Bronchial epithelial cell (primary cell): ENCODE measurements at regions not wholly inside any gene's neighbourhood (a gene's known extent, or its start where the extent isn't known, plus 50 kb on each side); places are given as distances from the start of the nearest gene placed in this dataset.

Experiments
- DNase-seq: peaks from one replicate; pipeline ENCODE4 v3.0.0-alpha.2; 2010; ENCODE audit warnings: low read depth
- FAIRE-seq: peaks from 2 replicates; lab custom pipeline; 2011; peaks lifted over from hg19 to GRCh38; lab: Jason Lieb, UNC
- H3K27me3 ChIP-seq: 2 replicates; pipeline ENCODE4 v1.5.1; 2011; ENCODE audit warnings: low read length; ENCODE audit not compliant: control insufficient read depth, insufficient read depth
- H3K36me3 ChIP-seq: 2 replicates; pipeline ENCODE4 v1.5.1; 2011; ENCODE audit warnings: low read length; ENCODE audit not compliant: control insufficient read depth, insufficient read depth
- H3K4me3 ChIP-seq: 2 replicates; pipeline ENCODE4 v1.5.1; 2011; ENCODE audit warnings: mild to moderate bottlenecking, low read depth, low read length, control low read depth
- CTCF ChIP-seq: IDR thresholded peaks from 2 replicates; pipeline ENCODE4 v1.5.1; 2011; ENCODE audit warnings: mild to moderate bottlenecking, moderate library complexity, low read length, control low read depth, inconsistent platforms; ENCODE audit not compliant: insufficient read depth, severe bottlenecking

GRCh38 chr1:213659580-213660547 is 327.9 kb upstream of the PROX1 start:
- no peak overlapping the region for H3K4me3 ChIP-seq
- FAIRE-seq (no peak), DNase-seq (no peak)
- H3K27me3 ChIP-seq: no peaks in the 10 kb centered on the region
- H3K36me3 ChIP-seq: no peaks in the 10 kb centered on the region
- no peak for TF ChIP-seq CTCF

- no peaks in the 10 kb centered on the region for H3K36me3 ChIP-seq
- peak; percentile 58 for DNase-seq
- TF ChIP-seq CTCF: no peak
- FAIRE-seq: no peak
- no peaks in the 10 kb centered on the region for H3K27me3 ChIP-seq
- H3K4me3 ChIP-seq: no peak overlapping the region
These were observed 326.5 kb upstream of the PROX1 start for GRCh38 chr1:213661302-213661701.

- Histone ChIP-seq H3K27me3 (no peaks in the 10 kb centered on the region), H3K4me3 (no peak overlapping the region), H3K36me3 (no peaks in the 10 kb centered on the region)
- no peak for FAIRE-seq
- TF ChIP-seq CTCF: no peak
- DNase-seq: no peak
These were observed 321.7 kb upstream of the PROX1 start for GRCh38 chr1:213666113-213666512.

GRCh38 chr1:213666922-213667321 is 320.9 kb upstream of the PROX1 start:
- FAIRE-seq (peak; percentile 32), DNase-seq (no peak)
- no peaks in the 10 kb centered on the region for H3K27me3 ChIP-seq
- TF ChIP-seq CTCF: no peak
- no peaks in the 10 kb centered on the region for H3K36me3 ChIP-seq
- H3K4me3 ChIP-seq: no peak overlapping the region

GRCh38 chr1:213669512-213669911 is 318.3 kb upstream of the PROX1 start:
- FAIRE-seq (no peak), DNase-seq (no peak)
- Histone ChIP-seq H3K4me3 (no peak overlapping the region), H3K36me3 (no peaks in the 10 kb centered on the region), H3K27me3 (no peaks in the 10 kb centered on the region)
- TF ChIP-seq CTCF: no peak
